ENCODE measurements at regions not wholly inside any gene's neighbourhood (a gene's known extent, or its start where the extent isn't known, plus 50 kb on each side); places are given as distances from the start of the nearest gene placed in this dataset.

GRCh38 chr7:20932785-20933527, 146.3 kb upstream of the SP8 start:
- H3K9ac ChIP-seq (ENCODE audit: low read depth, low read length, poor library complexity, severe bottlenecking) = no peak overlapping the region
- H3K9me3 ChIP-seq (ENCODE audit: insufficient read depth, low read depth, low read length) = no peaks in the 10 kb centered on the region
- H3K27me3 ChIP-seq (ENCODE audit: insufficient read depth, low read length, poor library complexity, severe bottlenecking) = no peaks in the 10 kb centered on the region
- no peaks in the 10 kb centered on the region for H3K9me2 ChIP-seq (replicated peaks; ENCODE audit: low read depth, low read length)
- H3F3A ChIP-seq (ENCODE audit: low read depth) = no peaks in the 10 kb centered on the region
- H3K4me1 ChIP-seq (ENCODE audit: insufficient read depth, low read length, poor library complexity, severe bottlenecking) = peaks cover 16% of the 10 kb centered on the region
- no peaks in the 10 kb centered on the region for H3K79me2 ChIP-seq (ENCODE audit: insufficient read depth, low read length)
- H2AFZ ChIP-seq (ENCODE audit: low read length) = no peak overlapping the region
- TF ChIP-seq EZH2phosphoT487 (IDR thresholded peaks at IDR 0.05; ENCODE audit: borderline replicate concordance) = no peak
- H3K4me2 ChIP-seq (ENCODE audit: low read depth, low read length, poor library complexity, severe bottlenecking) = no peak overlapping the region
- no peaks in the 10 kb centered on the region for H4K20me1 ChIP-seq (ENCODE audit: insufficient read depth, low read length, poor library complexity, severe bottlenecking)
- H3K4me3 ChIP-seq (ENCODE audit: low read length, poor library complexity, severe bottlenecking) = no peak overlapping the region
- no peaks in the 10 kb centered on the region for H3K36me3 ChIP-seq (ENCODE audit: insufficient read depth, low read length)

GRCh38 chr7:20945451-20945850, 158.8 kb upstream of the SP8 start:
- Histone ChIP-seq H3K9me2 (replicated peaks; ENCODE audit: low read depth, low read length) (no peaks in the 10 kb centered on the region), H3K9me3 (ENCODE audit: insufficient read depth, low read depth, low read length) (no peaks in the 10 kb centered on the region; the same call in 1 of the 2 replicates), H3F3A (ENCODE audit: low read depth) (no peaks in the 10 kb centered on the region), H2AFZ (ENCODE audit: low read length) (no peak overlapping the region), H3K9ac (ENCODE audit: low read depth, low read length, poor library complexity, severe bottlenecking) (no peak overlapping the region), H3K79me2 (ENCODE audit: insufficient read depth, low read length) (no peaks in the 10 kb centered on the region), H3K4me3 (ENCODE audit: low read length, poor library complexity, severe bottlenecking) (no peak overlapping the region), H3K4me2 (ENCODE audit: low read depth, low read length, poor library complexity, severe bottlenecking) (no peak overlapping the region), H3K36me3 (ENCODE audit: insufficient read depth, low read length) (no peaks in the 10 kb centered on the region), H3K4me1 (ENCODE audit: insufficient read depth, low read length, poor library complexity, severe bottlenecking) (no peaks in the 10 kb centered on the region), H4K20me1 (ENCODE audit: insufficient read depth, low read length, poor library complexity, severe bottlenecking) (no peaks in the 10 kb centered on the region), H3K27me3 (ENCODE audit: insufficient read depth, low read length, poor library complexity, severe bottlenecking) (no peaks in the 10 kb centered on the region)
- TF ChIP-seq, protein P1, sequence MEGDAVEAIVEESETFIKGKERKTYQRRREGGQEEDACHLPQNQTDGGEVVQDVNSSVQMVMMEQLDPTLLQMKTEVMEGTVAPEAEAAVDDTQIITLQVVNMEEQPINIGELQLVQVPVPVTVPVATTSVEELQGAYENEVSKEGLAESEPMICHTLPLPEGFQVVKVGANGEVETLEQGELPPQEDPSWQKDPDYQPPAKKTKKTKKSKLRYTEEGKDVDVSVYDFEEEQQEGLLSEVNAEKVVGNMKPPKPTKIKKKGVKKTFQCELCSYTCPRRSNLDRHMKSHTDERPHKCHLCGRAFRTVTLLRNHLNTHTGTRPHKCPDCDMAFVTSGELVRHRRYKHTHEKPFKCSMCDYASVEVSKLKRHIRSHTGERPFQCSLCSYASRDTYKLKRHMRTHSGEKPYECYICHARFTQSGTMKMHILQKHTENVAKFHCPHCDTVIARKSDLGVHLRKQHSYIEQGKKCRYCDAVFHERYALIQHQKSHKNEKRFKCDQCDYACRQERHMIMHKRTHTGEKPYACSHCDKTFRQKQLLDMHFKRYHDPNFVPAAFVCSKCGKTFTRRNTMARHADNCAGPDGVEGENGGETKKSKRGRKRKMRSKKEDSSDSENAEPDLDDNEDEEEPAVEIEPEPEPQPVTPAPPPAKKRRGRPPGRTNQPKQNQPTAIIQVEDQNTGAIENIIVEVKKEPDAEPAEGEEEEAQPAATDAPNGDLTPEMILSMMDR (conservative IDR thresholded peaks at IDR 0.05; ENCODE audit: low read length) = no peak
- TF ChIP-seq EZH2phosphoT487 (IDR thresholded peaks at IDR 0.05; ENCODE audit: borderline replicate concordance) = no peak

DNA sequence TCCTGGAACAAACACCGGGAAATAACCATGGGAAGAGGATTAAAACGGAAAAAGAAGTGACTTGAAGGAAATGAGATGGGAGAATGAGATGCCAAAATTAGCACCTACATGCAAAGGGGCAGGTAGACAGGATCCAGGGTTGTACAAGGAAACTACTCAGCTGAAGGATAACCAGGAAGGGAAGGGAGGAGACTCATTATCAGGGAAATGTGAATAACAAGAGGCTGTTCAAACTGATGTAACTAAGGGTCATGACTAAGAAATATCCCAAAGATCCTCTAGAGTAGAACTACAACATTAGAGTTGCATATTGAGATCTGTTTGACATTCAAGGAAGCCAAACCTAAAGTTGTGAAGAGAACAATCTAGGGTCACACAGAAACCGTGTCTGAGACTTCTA, 166.2 kb upstream of the SP8 start:
- no peaks in the 10 kb centered on the region; the same call in 1 of the 2 replicates for H3K9me3 ChIP-seq (ENCODE audit: insufficient read depth, low read depth, low read length)
- H3K27me3 ChIP-seq (ENCODE audit: insufficient read depth, low read length, poor library complexity, severe bottlenecking) = no peaks in the 10 kb centered on the region
- H3K4me2 ChIP-seq (ENCODE audit: low read depth, low read length, poor library complexity, severe bottlenecking) = no peak overlapping the region
- H3K79me2 ChIP-seq (ENCODE audit: insufficient read depth, low read length) = no peaks in the 10 kb centered on the region
- H3K36me3 ChIP-seq (ENCODE audit: insufficient read depth, low read length) = no peaks in the 10 kb centered on the region
- H4K20me1 ChIP-seq (ENCODE audit: insufficient read depth, low read length, poor library complexity, severe bottlenecking) = no peaks in the 10 kb centered on the region
- no peaks in the 10 kb centered on the region for H3K9me2 ChIP-seq (replicated peaks; ENCODE audit: low read depth, low read length)
- H2AFZ ChIP-seq (ENCODE audit: low read length) = peak overlapping the region; percentile 71
- no peak overlapping the region for H3K9ac ChIP-seq (ENCODE audit: low read depth, low read length, poor library complexity, severe bottlenecking)
- H3K4me1 ChIP-seq (ENCODE audit: insufficient read depth, low read length, poor library complexity, severe bottlenecking) = no peaks in the 10 kb centered on the region
- H3K4me3 ChIP-seq (ENCODE audit: low read length, poor library complexity, severe bottlenecking) = no peak overlapping the region
- no peak for TF ChIP-seq EZH2phosphoT487 (IDR thresholded peaks at IDR 0.05; ENCODE audit: borderline replicate concordance)
- TF ChIP-seq, protein P1 (conservative IDR thresholded peaks at IDR 0.05; ENCODE audit: low read length) = no peak
- no peaks in the 10 kb centered on the region for H3F3A ChIP-seq (ENCODE audit: low read depth)
